GM21576 (cell line): ENCODE measurements at regions not wholly inside any gene's neighbourhood (a gene's known extent, or its start where the extent isn't known, plus 50 kb on each side); places are given as distances from the start of the nearest gene placed in this dataset.

Experiments used
- ATAC-seq: cut with Tn5 transposase; IDR thresholded peaks from one replicate; pipeline ENCODE4 v1.9.1; 2021; ENCODE audit warnings: mild to moderate bottlenecking, moderate library complexity; ENCODE audit not compliant: unreplicated experiment

GRCh38 chr18:45298986-45299385, 316.3 kb upstream of the SLC14A2 start:
- no peak for ATAC-seq

GRCh38 chr18:45303026-45303425, 312.2 kb upstream of the SLC14A2 start:
- no peak for ATAC-seq

- no peak for ATAC-seq
These were observed 310.7 kb upstream of the SLC14A2 start for GRCh38 chr18:45304558-45304957.

GRCh38 chr18:45312555-45313126, 302.6 kb upstream of the SLC14A2 start:
- ATAC-seq: no peak

GRCh38 chr18:45316127-45316526, 299.1 kb upstream of the SLC14A2 start:
- ATAC-seq: no peak

- ATAC-seq: no peak
These were observed 297.2 kb upstream of the SLC14A2 start for GRCh38 chr18:45317948-45318640.

GRCh38 chr18:45320724-45321123, 294.6 kb upstream of the SLC14A2 start:
- no peak for ATAC-seq

GRCh38 chr18:45321520-45321919, 293.8 kb upstream of the SLC14A2 start:
- no peak for ATAC-seq

- no peak for ATAC-seq
These were observed 292.9 kb upstream of the SLC14A2 start for GRCh38 chr18:45322343-45322742.

- ATAC-seq: no peak
These were observed 291.2 kb upstream of the SLC14A2 start for GRCh38 chr18:45324101-45324494.

- ATAC-seq: no peak
These were observed 290.7 kb upstream of the SLC14A2 start for GRCh38 chr18:45324495-45325113.

GRCh38 chr18:45325778-45326177, 289.5 kb upstream of the SLC14A2 start:
- ATAC-seq: no peak

- no peak for ATAC-seq
These were observed 288.8 kb upstream of the SLC14A2 start for GRCh38 chr18:45326505-45326904.

- no peak for ATAC-seq
These were observed 287.0 kb upstream of the SLC14A2 start for GRCh38 chr18:45328296-45328695.

GRCh38 chr18:45328811-45329210, 286.5 kb upstream of the SLC14A2 start:
- no peak for ATAC-seq

- ATAC-seq: no peak
These were observed 286.0 kb upstream of the SLC14A2 start for GRCh38 chr18:45329316-45329715.

GRCh38 chr18:45330170-45330594, 285.1 kb upstream of the SLC14A2 start:
- no peak for ATAC-seq

- ATAC-seq: no peak
These were observed 282.4 kb upstream of the SLC14A2 start for GRCh38 chr18:45332871-45333270.

GRCh38 chr18:45334191-45334590, 281.1 kb upstream of the SLC14A2 start:
- ATAC-seq: no peak

- no peak for ATAC-seq
These were observed 279.8 kb upstream of the SLC14A2 start for GRCh38 chr18:45335282-45336043.

- ATAC-seq: no peak
These were observed 278.8 kb upstream of the SLC14A2 start for GRCh38 chr18:45336448-45336847.

GRCh38 chr18:45337477-45337876, 277.8 kb upstream of the SLC14A2 start:
- no peak for ATAC-seq
